NOMO-1 (cell line): ENCODE measurements at regions not wholly inside any gene's neighbourhood (a gene's known extent, or its start where the extent isn't known, plus 50 kb on each side); places are given as distances from the start of the nearest gene placed in this dataset.
"Not testable (repeated sequence)": the region's sequence is repeated elsewhere in the genome, so short reads cannot be mapped to it uniquely, and the experiment has no call there.

ENCODE experiments used
- DNase-seq, 2 experiments: peaks; one replicate each; lab custom pipeline; 2025; ENCODE audit not compliant: unreplicated experiment in 2 of 2; lab: John Stamatoyannopoulos, UW

- DNase-seq = no peak
These were observed 299.0 kb downstream of the NR2F2 start for GRCh38 chr15:96629511-96629910.

- DNase-seq = no peak
These were observed 308.3 kb downstream of the NR2F2 start for GRCh38 chr15:96638793-96639192.

GRCh38 chr15:96645796-96646195, 315.3 kb downstream of the NR2F2 start:
- no peak for DNase-seq

GRCh38 chr15:96648866-96649265, 318.4 kb downstream of the NR2F2 start:
- no peak for DNase-seq

- DNase-seq = no peak
These were observed 326.6 kb downstream of the NR2F2 start for GRCh38 chr15:96657096-96657495.

GRCh38 chr15:96666979-96667378, 336.5 kb downstream of the NR2F2 start:
- DNase-seq = not testable (repeated sequence)

GRCh38 chr15:96670389-96670788, 339.9 kb downstream of the NR2F2 start:
- no peak for DNase-seq

- peak; percentile 63 to 88 for DNase-seq
These were observed 342.1 kb downstream of the NR2F2 start for GRCh38 chr15:96672629-96673028.

- DNase-seq = no peak
These were observed 347.9 kb downstream of the NR2F2 start for GRCh38 chr15:96678386-96678785.

GRCh38 chr15:96687388-96688107, 357.0 kb downstream of the NR2F2 start:
- no peak for DNase-seq

GRCh38 chr15:96690733-96691132, 360.2 kb downstream of the NR2F2 start:
- DNase-seq = no peak

- DNase-seq = no peak
These were observed 362.3 kb downstream of the NR2F2 start for GRCh38 chr15:96692826-96693225.

GRCh38 chr15:96693515-96693914, 363.0 kb downstream of the NR2F2 start:
- DNase-seq = no peak

- DNase-seq = no peak
These were observed 363.6 kb downstream of the NR2F2 start for GRCh38 chr15:96693990-96694517.

GRCh38 chr15:96695426-96695825, 364.9 kb downstream of the NR2F2 start:
- no peak for DNase-seq

GRCh38 chr15:96699871-96700401, 369.4 kb downstream of the NR2F2 start:
- DNase-seq = no peak

- no peak for DNase-seq
These were observed 370.1 kb downstream of the NR2F2 start for GRCh38 chr15:96700555-96700954.

GRCh38 chr15:96701443-96701842, 370.9 kb downstream of the NR2F2 start:
- no peak for DNase-seq

GRCh38 chr15:96701877-96702276, 371.4 kb downstream of the NR2F2 start:
- DNase-seq = no peak

GRCh38 chr15:96702589-96702988, 372.1 kb downstream of the NR2F2 start:
- no peak for DNase-seq

- DNase-seq = no peak
These were observed 372.6 kb downstream of the NR2F2 start for GRCh38 chr15:96703091-96703490.

GRCh38 chr15:96703794-96704550, 373.5 kb downstream of the NR2F2 start:
- peak in 1 of 2 experiments; percentile 17 for DNase-seq
